Keratinocyte (primary cell): ENCODE measurements at regions not wholly inside any gene's neighbourhood (a gene's known extent, or its start where the extent isn't known, plus 50 kb on each side); places are given as distances from the start of the nearest gene placed in this dataset.

Experiments
- DNase-seq: peaks from one replicate; pipeline ENCODE4 v3.0.0-alpha.2; 2011; ENCODE audit warnings: low read depth, missing footprints, low spot score
- FAIRE-seq: peaks from 2 replicates; lab custom pipeline; 2011; peaks lifted over from hg19 to GRCh38; lab: Jason Lieb, UNC
- H2AFZ ChIP-seq: 2 replicates; pipeline ENCODE4 v1.6.0; 2012; ENCODE audit warnings: low read length, control low read depth, inconsistent platforms; ENCODE audit not compliant: control insufficient read depth
- H3K27ac ChIP-seq: 2 replicates; pipeline ENCODE4 v1.5.1; 2011; ENCODE audit warnings: low read length; ENCODE audit not compliant: control insufficient read depth, insufficient read depth
- H3K27me3 ChIP-seq: 3 replicates; pipeline ENCODE4 v1.6.0; 2011; ENCODE audit warnings: low read length; ENCODE audit not compliant: control insufficient read depth, insufficient read depth; ENCODE audit errors: extremely low read depth
- H3K36me3 ChIP-seq, 2 experiments: 2 replicates in 1 of 2; 3 replicates in 1 of 2; pipeline ENCODE4 v1.5.1; 2011; ENCODE audit warnings: low read length in 2 of 2, mild to moderate bottlenecking in 1 of 2; ENCODE audit not compliant: control insufficient read depth in 2 of 2, insufficient read depth in 2 of 2; ENCODE audit errors: extremely low read depth in 1 of 2
- H3K4me1 ChIP-seq: 3 replicates; pipeline ENCODE4 v1.5.1; 2011; ENCODE audit warnings: low read length; ENCODE audit not compliant: control insufficient read depth, insufficient read depth; ENCODE audit errors: extremely low read depth
- H3K4me2 ChIP-seq: 3 replicates; pipeline ENCODE4 v1.6.0; 2011; ENCODE audit warnings: low read depth, low read length; ENCODE audit not compliant: control insufficient read depth, insufficient read depth; ENCODE audit errors: extremely low read depth
- H3K4me3 ChIP-seq, 3 experiments: fragments of 200-600 bp in 1 of 3; sonication (generic) in 1 of 3; 2 replicates in 2 of 3; 3 replicates in 1 of 3; pipeline ENCODE4 v1.5.1; 2011 to 2016; ENCODE audit warnings: low read length in 3 of 3, mild to moderate bottlenecking in 3 of 3, control low read depth in 2 of 3, inconsistent platforms in 1 of 3, low read depth in 1 of 3, mixed read lengths in 1 of 3, mixed run types in 1 of 3, moderate library complexity in 1 of 3; ENCODE audit not compliant: control insufficient read depth in 2 of 3, insufficient read depth in 2 of 3; ENCODE audit errors: extremely low read depth in 1 of 3
- H3K79me2 ChIP-seq: 2 replicates; pipeline ENCODE4 v1.6.0; 2012; ENCODE audit warnings: low read length; ENCODE audit not compliant: control insufficient read depth, insufficient read depth
- H3K9ac ChIP-seq: 3 replicates; pipeline ENCODE4 v1.6.0; 2011; ENCODE audit warnings: low read length; ENCODE audit not compliant: control insufficient read depth, insufficient read depth; ENCODE audit errors: extremely low read depth
- H3K9me1 ChIP-seq: 3 replicates; pipeline ENCODE4 v1.6.0; 2011; ENCODE audit warnings: low read length; ENCODE audit not compliant: control insufficient read depth, insufficient read depth; ENCODE audit errors: extremely low read depth
- H3K9me3 ChIP-seq: 2 replicates; pipeline ENCODE4 v1.5.1; 2012; ENCODE audit warnings: low read depth, low read length; ENCODE audit not compliant: control insufficient read depth
- H4K20me1 ChIP-seq: 3 replicates; pipeline ENCODE4 v1.6.0; 2011; ENCODE audit warnings: low read length; ENCODE audit not compliant: control insufficient read depth, insufficient read depth; ENCODE audit errors: extremely low read depth
- CTCF ChIP-seq, 3 experiments: IDR thresholded peaks in 1 of 3; conservative IDR thresholded peaks in 1 of 3; optimal IDR thresholded peaks in 1 of 3; 2 replicates in 2 of 3; 3 replicates in 1 of 3; pipeline versions ENCODE3 to v1.5.1; 2011; ENCODE audit warnings: low read length in 3 of 3, mild to moderate bottlenecking in 3 of 3, moderate library complexity in 2 of 3, control low read depth in 1 of 3, inconsistent platforms in 1 of 3; ENCODE audit not compliant: insufficient read depth in 2 of 3; ENCODE audit errors: extremely low read depth in 1 of 3
- EZH2 ChIP-seq: IDR thresholded peaks from one replicate; pipeline ENCODE4 v1.6.1; 2012; ENCODE audit warnings: inconsistent platforms, mild to moderate bottlenecking, low read length, moderate library complexity
- dilution Hi-C: fragments of 300-500 bp; cut with MboI; formaldehyde crosslinking; loops from one replicate; pipeline ENCODE4 v1.7.0; 2020; ENCODE audit warnings: low sequenced_read_pairs; ENCODE audit not compliant: extremely low pct_ligation_motif_present

- dilution Hi-C loops, result no loop called here
- Histone ChIP-seq H4K20me1 (no peaks in the 10 kb centered on the region), H3K4me1 (no peaks in the 10 kb centered on the region), H3K4me3 (no peak overlapping the region), H3K27ac (no peak overlapping the region), H2AFZ (no peak overlapping the region), H3K9me1 (no peaks in the 10 kb centered on the region), H3K9ac (no peak overlapping the region), H3K27me3 (no peaks in the 10 kb centered on the region), H3K36me3 (no peaks in the 10 kb centered on the region), H3K9me3 (no peaks in the 10 kb centered on the region), H3K4me2 (no peak overlapping the region), H3K79me2 (no peaks in the 10 kb centered on the region)
- FAIRE-seq, result no peak
- no peak for TF ChIP-seq EZH2
- TF ChIP-seq CTCF (optimal IDR thresholded peaks at IDR 0.05 in 1 of 3, IDR thresholded peaks at IDR 0.05 in 1 of 3, conservative IDR thresholded peaks at IDR 0.05 in 1 of 3; ENCODE audit: extremely low read depth in 1 of 3, insufficient read depth in 2 of 3, low read length in 3 of 3), result no peak
- no peak for DNase-seq
Observed at GRCh38 chr19:41505105-41505504, 62.1 kb downstream of the ERICH4 start.

GRCh38 chr19:41510484-41510883 lies 65.5 kb upstream of the CEACAM21 start:
- peaks cover 6% of the 10 kb centered on the region for H3K27me3 ChIP-seq
- dilution Hi-C loops, result no loop called here
- no peaks in the 10 kb centered on the region for H3K36me3 ChIP-seq
- no peak overlapping the region for H2AFZ ChIP-seq
- H3K4me2 ChIP-seq, result no peak overlapping the region
- H3K27ac ChIP-seq, result no peak overlapping the region
- FAIRE-seq, result no peak
- H3K4me3 ChIP-seq, result no peak overlapping the region
- H4K20me1 ChIP-seq, result no peaks in the 10 kb centered on the region
- H3K9ac ChIP-seq, result no peak overlapping the region
- H3K4me1 ChIP-seq, result no peaks in the 10 kb centered on the region
- no peaks in the 10 kb centered on the region for H3K9me1 ChIP-seq
- H3K79me2 ChIP-seq, result no peaks in the 10 kb centered on the region
- TF ChIP-seq EZH2, result no peak
- no peak for TF ChIP-seq CTCF (optimal IDR thresholded peaks at IDR 0.05 in 1 of 3, IDR thresholded peaks at IDR 0.05 in 1 of 3, conservative IDR thresholded peaks at IDR 0.05 in 1 of 3; ENCODE audit: extremely low read depth in 1 of 3, insufficient read depth in 2 of 3, low read length in 3 of 3)
- DNase-seq, result no peak
- no peaks in the 10 kb centered on the region for H3K9me3 ChIP-seq
